HPDE6-E6E7 (cell line): ENCODE measurements at regions not wholly inside any gene's neighbourhood (a gene's known extent, or its start where the extent isn't known, plus 50 kb on each side); places are given as distances from the start of the nearest gene placed in this dataset.

ENCODE experiments used
- DNase-seq: peaks from one replicate; pipeline ENCODE4 v3.0.0; 2011; ENCODE audit warnings: missing footprints; ENCODE audit errors: extremely low spot score

DNA sequence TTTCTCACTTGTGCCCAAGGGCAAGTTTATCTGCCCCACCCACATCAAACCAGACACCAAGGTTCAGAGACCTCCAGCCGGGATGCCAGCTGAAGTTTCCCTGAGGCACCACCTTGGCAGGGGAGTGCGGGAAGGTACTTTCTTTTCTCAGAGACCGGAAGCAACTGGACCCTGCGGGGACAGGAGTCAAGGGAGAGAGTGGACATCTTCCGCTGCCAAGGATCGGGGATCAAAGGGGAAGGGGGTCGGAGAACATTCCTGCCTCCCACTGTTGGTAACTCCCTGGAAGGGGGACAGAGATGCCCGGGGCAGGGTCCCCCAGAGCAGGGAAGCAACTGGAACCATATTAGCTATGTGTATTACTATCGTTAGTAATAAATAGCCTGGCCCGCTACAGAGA is 161.8 kb downstream of the DICER1 start:
- no peak for DNase-seq

DNA sequence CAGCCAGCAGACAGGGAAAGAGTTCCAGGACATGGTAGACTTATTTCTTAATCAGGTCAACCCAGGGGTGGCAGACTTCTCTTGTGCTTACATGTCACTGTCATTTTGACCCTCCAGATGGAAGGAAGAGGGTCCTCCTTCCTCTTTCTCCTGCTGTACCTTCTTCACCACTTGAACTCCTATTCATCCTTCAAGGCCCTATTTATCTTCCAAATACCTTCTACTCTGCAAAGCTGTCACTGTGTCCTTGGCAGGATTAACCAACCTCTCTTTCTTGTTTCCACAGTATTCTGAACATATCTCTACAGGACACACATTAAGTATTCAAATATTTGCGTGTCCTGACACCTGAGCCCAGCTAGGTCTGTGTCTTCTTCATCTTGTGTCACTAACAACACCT is 163.1 kb downstream of the DICER1 start:
- DNase-seq, result no peak

DNA sequence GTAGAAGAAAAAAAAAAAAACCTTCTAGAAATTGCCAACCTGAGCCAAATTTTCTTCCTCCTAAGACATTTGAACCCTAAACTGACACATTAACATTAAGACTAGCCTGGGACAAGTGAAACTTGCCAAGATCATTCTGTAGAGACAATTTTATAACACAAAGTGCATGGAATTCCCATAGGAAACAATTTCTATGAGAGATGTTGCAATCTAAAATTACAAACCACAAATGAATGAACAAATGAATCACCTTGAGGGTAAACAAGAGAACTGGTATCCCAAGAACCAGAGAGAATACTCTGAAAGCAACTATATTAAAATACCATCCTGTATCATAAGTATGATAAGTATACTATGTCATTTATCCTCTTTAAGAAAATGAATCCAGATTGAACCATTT is 165.3 kb downstream of the DICER1 start:
- peak; percentile 8 for DNase-seq

DNA sequence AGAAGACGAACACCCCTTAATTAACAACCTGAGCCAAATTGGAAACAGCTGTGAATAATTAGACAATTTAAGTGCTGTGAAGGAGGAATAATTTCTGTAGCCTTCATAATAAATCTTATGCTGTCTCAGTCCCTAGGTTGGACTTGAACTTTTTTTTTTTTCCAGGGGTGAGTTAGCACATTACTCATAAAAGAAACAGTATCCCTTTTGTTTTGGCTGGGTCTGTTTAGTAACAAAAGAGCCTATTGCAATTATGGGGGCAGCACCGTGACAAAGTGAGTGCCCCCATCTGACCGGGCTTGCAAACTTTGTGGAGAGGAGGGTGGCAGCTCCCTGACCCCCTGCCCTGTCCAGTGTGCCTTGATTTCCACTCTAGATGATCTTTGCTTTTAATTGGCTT is 167.4 kb downstream of the DICER1 start:
- DNase-seq, result no peak

DNA sequence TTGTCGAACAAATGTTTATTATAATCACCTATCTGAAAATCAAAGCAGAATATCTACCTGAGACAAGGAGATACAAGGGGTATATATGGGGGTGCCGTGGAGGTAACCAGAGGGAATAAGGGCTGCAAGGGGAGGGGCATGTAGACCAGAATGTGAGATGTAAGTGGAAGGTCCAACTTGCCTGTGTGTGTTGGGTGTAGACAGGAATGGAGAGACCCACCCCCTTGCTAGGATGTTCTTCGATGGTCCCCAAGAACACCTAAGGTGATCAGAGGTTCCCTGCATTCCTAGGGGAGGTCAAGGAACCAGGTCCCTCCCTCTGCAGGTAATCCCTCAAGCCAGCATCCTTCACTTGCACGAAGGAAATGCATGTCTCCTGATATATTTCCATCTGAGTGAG is 167.9 kb downstream of the DICER1 start:
- DNase-seq, result no peak

DNA sequence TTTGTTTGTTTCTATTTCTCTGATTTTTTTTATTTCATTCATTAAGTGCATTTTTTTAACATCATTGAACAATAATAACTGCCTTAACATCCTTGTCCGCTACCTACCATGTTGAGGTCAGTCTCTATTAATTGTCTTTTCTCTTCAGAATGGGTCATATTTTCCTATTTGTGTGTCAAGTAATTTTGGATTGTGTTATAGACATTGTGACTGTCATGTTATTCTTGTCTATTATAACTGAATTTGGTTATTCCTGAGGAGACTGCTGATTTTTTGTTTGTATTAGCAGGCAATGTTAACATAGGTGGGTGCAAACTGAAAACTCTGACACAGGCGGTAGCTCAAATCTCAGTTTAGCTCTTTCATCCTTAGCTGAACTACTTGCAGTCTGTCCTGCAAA is 169.9 kb downstream of the DICER1 start:
- DNase-seq, result no peak

DNA sequence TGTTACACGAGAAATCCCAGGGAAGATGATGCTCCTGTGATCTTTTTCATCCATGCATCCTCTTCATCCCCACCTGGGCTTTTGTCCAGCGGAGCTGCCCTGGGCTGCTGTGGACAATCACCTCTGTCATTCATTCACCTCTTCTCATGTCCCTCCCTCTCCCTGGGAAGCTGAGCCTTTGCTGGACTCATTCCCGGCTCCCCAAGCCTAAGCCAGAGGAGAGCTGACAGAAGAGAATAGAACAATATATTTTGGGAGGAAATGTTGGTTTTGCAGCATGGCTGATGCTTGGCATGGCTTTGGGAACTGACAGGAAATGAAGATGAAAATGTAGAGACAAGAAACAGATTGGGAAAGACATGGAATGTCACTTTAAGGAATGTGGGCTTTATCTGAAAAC is 177.4 kb downstream of the DICER1 start:
- no peak for DNase-seq

DNA sequence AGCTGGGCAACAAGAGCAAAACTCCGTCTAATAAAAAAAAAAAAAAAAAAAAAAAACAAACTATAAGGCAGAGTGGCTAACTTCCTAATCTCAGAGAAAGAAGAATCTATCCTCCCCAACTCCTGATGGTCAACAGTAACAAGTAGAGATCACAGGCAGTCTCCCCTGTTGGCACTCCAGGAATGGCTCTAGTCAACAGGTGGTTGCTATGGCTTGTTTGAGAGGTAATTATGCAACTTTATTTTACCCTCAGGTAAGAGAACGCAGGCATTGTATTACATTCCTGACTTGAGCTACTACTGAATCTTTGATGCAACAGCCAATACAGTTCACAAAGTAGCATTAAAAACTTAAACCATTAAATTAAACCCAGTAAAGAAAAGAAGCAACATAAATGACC is 180.3 kb downstream of the DICER1 start:
- DNase-seq, result no peak

DNA sequence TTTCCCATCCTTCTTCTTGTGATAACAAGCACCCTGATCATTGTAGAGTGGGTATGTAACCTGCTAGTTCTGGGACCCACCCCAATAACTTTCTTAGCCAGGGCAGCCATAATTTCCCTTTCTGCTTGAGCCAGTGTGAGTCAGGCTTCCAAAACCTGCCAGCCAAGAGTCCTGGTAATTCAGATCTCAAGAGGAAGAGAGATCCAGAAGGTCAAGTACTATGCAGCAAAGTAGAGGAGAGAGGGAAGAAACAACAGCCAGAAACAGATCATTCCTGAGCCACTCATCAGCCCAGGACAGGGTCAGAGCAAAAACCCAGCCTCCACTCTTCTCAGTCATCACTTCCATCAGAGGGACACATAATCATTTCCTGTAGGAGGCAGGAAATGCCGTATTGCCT is 182.0 kb downstream of the DICER1 start:
- no peak for DNase-seq

DNA sequence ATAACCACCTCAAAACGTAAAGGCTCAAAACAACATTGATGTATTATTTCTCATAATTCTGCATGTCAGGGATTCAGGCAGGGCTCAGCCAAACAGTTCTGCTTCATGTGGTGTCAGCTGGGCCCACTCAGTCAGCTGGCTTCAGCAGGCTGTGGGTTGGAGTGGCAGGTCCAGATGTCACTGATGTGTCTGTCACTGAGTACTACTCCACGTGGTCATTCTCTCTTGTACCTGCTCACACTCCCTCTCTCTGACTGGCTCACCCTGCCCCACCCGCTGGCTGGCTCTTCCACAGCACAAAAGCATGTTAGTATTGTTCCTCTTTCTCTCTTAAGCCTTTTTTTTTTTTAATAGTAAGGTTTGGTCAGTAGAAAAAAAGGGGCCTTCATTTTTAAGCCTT is 182.4 kb downstream of the DICER1 start:
- no peak for DNase-seq

DNA sequence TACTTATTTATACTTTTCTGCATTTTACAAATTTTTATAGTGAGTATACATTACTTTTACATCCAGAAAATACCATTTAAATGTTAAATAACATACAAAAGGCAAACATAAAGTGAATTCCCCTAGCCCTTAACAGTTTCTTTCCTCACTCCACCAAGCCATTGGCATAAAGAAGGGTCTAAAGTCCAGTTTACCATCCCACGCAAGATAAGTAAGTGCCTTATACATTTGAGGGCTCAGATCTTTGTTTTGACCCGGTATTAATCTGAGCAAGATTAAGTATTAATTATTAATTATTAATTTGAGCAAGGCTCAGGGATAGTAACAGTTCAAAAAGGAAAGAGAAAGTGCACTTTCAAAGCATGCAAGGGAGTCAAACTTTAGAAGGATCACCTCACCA is 182.9 kb downstream of the DICER1 start:
- no peak for DNase-seq

DNA sequence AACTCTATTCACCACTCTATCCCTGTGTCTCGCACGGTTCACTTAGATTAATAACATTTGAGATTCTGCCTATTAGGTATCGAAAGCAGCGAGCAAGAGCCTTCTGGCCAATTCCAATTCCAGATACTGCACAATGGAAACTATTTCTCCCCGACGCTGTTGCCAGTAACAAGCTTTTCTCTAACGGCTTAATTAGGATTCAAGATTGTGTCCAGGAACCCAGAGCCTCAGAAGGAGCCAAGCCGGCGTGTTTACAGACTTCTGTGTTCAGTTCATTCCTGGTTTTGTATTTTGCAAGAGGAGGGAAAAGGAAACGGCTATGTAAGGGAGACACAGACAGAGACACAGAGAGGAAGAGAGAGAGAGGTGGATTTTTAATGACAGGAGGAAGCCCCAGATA is 185.6 kb downstream of the DICER1 start:
- DNase-seq, result no peak

DNA sequence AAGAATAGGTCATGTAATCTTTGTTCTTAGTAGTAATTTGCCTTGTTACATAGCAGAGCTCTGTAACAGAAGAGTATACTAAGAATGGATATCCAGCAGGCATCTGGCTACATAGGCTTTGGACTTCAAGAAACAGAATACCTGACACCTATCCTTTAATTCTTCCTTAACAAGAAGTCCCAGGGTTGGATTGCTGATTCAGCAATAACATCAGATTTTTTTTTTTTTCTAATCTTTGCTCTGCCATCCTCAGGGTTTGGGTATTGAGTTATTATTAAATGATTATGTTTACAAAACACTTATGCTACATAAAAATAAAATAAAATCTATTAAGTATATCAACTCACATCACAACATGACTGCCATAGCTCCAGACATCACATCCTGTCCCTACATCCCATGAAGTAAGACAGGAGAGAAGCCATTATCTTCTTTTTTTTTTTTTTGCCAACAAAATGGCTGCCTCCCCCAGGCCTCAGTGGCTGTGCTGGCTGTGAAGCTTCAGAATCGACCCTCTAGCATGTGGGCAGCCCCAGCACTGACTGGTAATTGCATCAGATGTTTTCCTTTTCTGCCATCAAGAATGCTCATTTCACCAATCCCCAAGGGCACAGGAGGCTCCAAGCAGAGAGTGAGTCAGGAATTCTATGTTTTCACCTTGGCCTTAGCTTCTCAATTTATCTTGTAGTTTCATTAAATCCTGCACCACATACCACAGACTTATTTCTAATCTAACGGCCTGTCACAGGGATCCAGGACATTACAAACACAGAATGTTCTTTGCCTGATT is 186.2 kb downstream of the DICER1 start:
- no peak for DNase-seq

DNA sequence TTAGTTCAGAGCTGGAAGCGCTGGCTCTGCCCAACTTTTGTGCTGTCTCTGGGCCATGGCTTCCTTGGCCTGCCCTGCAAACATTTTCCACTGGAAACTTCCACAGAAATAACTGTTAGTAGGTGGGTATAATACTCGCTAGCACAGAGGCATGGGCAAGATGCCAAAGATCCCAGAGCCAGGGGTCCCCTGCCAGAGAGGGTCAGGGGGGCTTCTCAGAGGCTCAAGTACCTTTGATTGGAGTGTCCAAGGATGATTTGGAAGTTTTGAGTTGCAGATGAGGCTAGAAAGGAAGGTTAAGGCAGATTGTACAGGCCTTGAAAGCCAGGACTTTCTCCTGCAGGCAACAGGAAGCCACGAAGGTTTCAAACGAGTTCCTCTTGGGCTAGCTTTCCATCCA is 187.6 kb downstream of the DICER1 start:
- DNase-seq, result no peak

DNA sequence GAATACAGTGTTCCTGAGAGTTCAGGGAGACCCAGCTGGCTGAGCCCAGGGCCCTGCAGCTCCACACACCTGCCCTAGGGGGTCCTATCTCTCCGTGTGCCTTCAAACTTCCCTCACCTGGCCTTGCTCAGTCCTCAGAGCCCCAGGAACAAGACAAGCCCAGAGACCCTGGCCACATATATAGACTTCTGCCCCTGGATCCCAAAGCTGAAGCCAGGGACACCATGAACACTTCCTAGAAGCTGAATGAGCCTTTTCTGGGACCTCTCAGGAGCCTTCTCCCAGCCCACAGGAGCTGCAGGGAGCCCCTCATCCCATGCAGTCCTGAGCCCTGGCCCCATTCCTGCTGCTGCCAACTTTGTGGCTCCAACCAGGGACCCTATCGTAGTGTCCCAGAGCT is 190.5 kb downstream of the DICER1 start:
- DNase-seq, result no peak

DNA sequence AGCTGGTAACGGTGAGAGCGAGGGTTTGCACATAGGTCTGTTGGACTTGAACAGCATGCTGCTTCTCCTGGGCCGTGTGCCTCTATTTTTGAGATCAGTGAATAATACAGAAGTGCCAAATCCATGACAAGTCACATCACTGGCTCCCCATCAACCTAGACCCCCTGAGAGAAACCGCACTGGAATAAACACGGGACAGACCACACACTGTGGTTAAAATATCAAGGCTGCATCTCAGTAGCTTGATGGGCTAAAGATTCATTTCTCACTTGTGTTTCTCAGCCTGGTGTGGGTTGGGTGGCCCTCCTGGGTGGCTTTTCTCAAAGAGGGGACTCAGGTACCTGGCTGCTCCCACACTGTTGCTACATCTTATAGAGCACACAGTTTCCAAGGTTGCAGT is 191.0 kb downstream of the DICER1 start:
- DNase-seq, result no peak

DNA sequence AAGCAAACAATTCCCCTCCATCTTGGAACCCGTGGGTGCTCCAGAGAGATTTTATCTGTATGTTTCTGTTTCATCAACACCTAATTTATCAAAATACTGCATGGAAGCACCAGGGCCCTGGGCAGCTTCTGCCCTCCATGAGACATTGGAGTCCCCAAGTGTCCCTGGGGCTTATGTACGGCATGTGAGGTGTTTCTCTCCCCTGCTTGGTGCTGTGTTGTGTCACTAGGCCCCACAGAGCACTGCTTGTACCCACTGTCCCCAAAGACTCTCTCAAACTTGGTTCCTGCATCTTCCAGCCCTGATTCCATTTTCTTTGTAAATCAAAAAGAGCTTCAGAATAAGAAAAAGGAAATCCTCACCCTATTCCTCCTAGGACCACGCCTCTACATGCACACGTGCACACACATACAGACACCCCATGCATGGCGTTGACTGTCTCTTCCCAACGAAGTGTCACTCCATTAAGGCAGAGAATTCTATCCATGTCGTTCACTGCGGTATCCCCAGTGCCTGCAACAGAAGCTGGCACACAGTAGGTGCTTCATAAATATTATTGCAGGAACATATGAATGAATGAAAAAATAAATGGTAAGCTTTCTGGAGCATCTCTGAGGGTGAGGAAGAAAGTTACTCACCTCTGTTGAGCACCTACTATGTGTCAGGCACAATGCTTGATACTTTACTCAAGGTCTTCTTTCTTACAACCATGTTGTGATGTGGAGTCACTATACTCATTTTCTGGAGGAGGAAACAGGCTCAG is 191.6 kb downstream of the DICER1 start:
- DNase-seq, result no peak

DNA sequence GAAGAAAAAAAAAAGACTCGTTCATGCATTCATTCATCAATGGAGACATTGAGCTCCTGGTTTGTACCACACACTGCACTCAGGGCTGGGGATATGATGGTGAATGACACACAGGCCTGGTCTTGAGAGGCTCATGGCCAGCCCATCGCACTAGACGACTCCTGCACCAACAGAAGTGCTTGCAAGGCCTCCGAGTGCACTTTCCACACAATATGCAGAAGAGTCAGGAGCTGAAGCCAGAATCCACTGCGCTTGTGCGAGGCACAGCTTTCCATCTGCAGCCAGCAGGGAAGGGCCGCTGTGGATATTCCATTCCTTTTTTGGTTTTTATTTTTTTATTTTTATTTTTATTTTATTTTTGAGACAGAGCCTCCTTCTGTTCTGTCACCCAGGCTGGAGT is 192.4 kb downstream of the DICER1 start:
- DNase-seq, result no peak

DNA sequence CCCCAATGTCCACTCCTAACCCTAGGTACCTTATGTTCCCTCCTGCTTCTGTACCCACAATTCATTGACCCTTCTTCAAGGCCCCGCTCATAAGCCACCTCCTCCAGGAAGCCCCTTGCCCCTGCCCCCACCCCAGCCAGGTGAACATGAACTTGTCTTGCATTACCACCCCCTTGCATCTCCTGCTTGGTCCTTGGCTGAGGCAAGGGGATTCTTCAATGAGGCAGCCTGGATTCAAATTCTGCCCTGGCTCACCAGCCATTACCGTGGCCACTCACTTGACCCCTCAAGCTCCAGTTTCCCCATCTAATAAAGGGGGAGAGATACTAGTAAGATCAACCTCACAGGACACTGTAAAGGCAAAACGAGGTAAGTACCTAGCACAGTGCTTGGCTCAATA is 193.1 kb downstream of the DICER1 start:
- DNase-seq, result no peak

DNA sequence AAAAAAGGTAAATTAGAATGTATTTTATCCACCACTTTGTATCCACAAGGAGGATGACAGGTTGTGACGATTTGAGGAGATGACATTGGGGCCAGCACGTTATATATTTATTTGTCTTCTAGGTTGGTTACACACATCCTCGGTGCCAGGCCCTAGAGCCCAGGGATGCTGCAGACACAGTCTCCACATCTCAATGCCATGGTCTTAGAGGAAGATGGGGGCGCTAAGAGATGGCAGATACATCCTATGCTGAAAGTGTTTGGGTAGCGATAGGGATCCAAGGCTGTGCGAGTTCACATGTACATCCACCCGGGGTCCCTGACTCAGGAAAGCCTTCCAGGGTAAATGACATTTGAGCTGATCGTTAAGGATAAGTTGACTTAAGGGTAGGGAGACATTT is 193.1 kb upstream of the GSC start:
- DNase-seq, result no peak

DNA sequence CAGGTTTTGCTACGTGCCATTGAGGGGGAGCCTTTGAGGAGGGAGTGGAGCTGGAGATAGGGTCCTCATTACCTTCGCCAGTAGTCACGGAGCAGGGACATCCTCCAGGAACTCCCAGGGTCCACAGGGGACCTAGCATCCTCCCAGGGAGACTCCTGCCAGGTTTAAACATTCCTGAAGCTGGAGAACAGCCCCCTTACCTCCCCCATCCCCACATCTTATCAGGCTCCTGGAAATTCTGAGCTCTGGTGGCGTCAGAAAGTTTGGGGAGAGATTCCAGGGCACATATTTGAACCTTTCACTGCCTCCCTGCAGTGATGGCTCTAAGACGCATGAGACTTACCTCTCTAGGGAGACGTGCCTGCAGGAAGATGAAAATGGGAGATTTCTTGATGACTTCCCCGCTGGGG is 192.3 kb upstream of the GSC start:
- no peak for DNase-seq

DNA sequence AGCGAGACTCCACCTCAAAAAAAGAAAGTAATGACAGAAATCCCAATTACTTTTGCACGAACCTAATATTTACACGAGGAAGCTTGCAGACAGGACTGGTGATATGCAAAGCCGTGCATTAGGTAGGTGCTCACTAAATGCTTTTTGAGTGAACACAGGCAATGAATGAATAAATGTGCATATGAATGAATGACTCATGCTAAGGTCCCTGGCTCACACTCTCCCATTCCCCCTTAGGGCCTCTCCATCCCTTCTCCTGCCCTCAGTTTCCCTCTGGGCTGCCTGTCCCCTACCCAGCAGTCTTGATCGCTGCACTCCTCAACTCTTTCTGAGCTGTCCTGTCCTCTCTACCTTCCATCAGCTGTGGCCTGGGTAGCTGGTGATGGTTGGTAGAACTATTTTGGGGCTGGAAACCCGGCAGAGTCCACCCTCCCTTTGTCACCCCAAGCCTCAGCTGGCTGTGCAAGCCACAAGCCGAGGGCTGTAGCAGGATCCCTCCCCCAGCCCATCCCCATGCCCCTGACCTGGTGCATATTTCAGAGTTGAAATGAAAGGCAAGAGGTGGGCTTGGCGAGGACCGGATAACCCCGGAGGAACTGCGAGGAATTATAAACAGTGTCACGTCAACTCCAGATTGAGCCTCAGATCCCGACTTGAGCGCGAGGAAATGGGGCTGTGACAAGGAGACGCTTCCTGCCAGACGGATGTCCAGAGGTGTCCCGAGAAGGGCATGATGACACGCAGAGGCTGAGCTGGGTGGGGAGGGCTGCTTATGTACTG is 191.7 kb upstream of the GSC start:
- DNase-seq, result no peak
